ENCODE measurements at regions not wholly inside any gene's neighbourhood (a gene's known extent, or its start where the extent isn't known, plus 50 kb on each side); places are given as distances from the start of the nearest gene placed in this dataset.

DNA sequence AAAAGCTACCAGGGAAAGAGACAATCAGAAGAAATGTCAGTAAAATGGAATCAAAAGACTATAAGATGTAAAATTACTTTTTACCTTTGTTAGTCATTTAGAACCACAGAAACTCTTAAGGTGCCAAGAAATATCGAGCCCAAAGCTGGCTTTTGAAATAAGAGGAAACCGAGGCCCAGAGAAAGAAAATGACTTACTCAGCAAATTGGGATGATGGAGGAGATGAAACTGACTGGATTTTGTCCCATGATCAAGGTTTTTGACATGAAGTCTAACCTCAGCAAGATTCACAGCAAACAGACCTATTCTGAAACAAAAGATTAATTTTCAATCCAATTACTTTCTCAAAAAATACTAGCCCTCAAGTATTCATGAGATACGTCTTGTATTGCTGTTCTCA lies 696.2 kb upstream of the WWC1 start:
- DNase-seq (ENCODE audit: low read depth), result no peak

DNA sequence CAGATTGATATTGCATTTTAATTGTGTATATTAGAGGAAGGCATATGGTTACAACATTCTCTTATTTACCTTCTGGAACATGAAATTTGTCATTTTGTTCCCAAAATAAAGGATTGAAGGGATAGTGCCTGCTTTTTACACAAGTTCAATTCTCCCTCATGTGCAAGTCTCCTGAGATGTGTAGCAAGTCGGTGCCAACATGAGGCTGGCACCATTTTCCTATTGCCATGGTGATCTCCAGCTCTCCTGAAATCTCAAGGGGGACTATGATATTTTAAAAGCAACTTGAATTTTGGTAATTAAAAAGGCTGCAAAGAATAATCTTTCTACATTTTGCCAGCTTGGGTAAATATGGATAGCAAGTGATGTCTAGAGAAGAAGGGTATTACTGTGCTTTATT lies 693.3 kb upstream of the WWC1 start:
- no peak for DNase-seq (ENCODE audit: low read depth)

GRCh38 chr5:167602067-167602466 lies 689.4 kb upstream of the WWC1 start:
- no peak for DNase-seq (ENCODE audit: low read depth)

GRCh38 chr5:167603135-167603534 lies 688.3 kb upstream of the WWC1 start:
- DNase-seq (ENCODE audit: low read depth), result no peak

DNA sequence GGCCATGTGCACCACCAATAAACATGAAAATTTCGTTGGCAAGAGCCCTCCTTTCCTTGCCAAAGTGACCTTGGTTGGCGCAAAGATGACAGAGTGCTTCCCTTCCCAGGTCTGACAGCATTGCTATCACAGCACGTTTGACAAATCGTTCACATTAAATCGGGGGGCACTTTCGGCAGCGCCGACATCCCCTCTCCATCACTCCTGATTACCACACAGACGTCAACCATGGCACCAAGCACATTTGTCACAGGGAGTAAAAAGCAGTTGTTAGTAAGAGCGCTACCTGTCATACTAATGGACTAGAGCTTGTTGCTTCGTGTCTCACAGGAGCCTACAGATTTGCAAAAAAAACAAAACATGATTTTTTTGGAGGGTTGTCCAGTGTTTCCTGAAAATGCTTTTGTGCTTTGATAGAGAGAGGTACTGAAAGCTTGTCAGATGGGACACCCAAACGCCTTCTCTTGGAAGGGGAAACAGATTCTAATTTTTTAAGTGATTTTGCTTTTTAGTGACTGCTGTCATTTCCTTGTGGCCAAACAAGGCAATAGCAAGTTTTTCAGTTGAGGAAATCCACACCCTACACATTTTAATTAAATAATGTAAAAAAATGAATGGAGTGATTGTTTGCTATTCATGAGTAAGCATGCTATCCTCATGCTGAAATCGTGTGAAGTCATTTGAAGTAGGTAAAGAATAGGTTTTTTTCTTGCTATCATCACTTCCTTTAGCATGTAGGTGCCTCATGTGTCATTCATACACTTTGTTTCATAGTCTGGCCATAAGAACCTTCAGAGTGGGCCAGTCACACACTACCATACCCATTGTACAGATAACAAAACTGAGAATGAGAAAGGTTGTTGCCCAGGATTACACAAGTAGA lies 682.8 kb upstream of the WWC1 start:
- no peak for DNase-seq (ENCODE audit: low read depth)

- DNase-seq (ENCODE audit: low read depth), result no peak
Measured at GRCh38 chr5:167614294-167615021, 677.0 kb upstream of the WWC1 start.

GRCh38 chr5:167616043-167616890 lies 675.2 kb upstream of the WWC1 start:
- DNase-seq (ENCODE audit: low read depth), result no peak

DNA sequence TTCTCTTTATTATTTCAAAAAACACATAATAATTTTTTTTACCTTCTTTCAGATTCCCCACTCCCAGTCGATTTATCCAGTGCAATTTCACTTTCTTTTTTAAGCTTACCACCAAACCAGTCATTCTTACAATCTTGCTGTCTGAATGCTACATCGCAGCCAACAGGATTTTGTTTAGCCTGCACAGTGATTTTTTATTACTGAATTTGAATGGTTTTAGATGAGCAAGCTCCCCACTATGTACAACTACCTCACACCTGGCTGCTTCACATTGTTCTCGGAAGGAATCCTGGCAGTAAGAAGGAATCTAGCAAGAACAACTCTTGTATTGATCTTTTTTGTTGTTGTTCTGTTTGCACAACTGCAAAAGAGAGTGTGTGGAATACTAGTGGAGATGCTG lies 668.1 kb upstream of the WWC1 start:
- DNase-seq (ENCODE audit: low read depth), result no peak

- DNase-seq (ENCODE audit: low read depth), result no peak
Measured at GRCh38 chr5:167624053-167624452, 667.4 kb upstream of the WWC1 start.

- no peak for DNase-seq (ENCODE audit: low read depth)
Measured at GRCh38 chr5:167626341-167627123, 664.9 kb upstream of the WWC1 start.

- DNase-seq (ENCODE audit: low read depth), result no peak
Measured at GRCh38 chr5:167629634-167630033, 661.8 kb upstream of the WWC1 start.

- no peak for DNase-seq (ENCODE audit: low read depth)
Measured at GRCh38 chr5:167631191-167631590, 660.3 kb upstream of the WWC1 start.

- DNase-seq (ENCODE audit: low read depth), result no peak
Measured at GRCh38 chr5:167633114-167633513, 658.3 kb upstream of the WWC1 start.

GRCh38 chr5:167633931-167634341 lies 657.5 kb upstream of the WWC1 start:
- no peak for DNase-seq (ENCODE audit: low read depth)

GRCh38 chr5:167634432-167634831 lies 657.0 kb upstream of the WWC1 start:
- DNase-seq (ENCODE audit: low read depth), result no peak

- DNase-seq (ENCODE audit: low read depth), result no peak
Measured at GRCh38 chr5:167638816-167639215, 652.6 kb upstream of the WWC1 start.

DNA sequence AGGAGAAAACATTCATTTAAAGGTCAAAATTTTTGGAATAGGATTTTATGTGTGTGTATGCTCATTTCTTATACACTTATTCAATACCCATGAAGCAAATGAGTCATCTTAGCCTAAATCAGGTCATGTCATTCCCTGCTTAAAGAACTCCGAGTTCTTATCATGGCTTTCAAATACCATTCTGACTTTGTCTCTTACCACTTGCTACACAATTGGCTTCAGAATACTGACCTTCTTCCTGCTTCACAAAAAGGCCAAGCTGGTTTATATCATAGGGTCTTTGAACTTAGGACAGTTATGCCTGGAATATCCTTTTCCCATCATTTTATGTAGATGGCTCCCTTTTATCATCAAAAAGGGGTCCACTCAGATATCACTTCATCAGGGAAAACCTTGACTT lies 652.2 kb upstream of the WWC1 start:
- no peak for DNase-seq (ENCODE audit: low read depth)

- no peak for DNase-seq (ENCODE audit: low read depth)
Measured at GRCh38 chr5:167639766-167640165, 651.7 kb upstream of the WWC1 start.

GRCh38 chr5:167642181-167642580 lies 649.3 kb upstream of the WWC1 start:
- no peak for DNase-seq (ENCODE audit: low read depth)

GRCh38 chr5:167642779-167643517 lies 648.5 kb upstream of the WWC1 start:
- no peak for DNase-seq (ENCODE audit: low read depth)

All from stimulated activated CD8-positive, alpha-beta memory T cell treated with anti-CD3 and anti-CD28 coated beads, Interleukin-15, amount 100 ng/mL, for 1 hour (primary cell).